Progenitor cell of endocrine pancreas (in vitro differentiated cells): ENCODE measurements at regions not wholly inside any gene's neighbourhood (a gene's known extent, or its start where the extent isn't known, plus 50 kb on each side); places are given as distances from the start of the nearest gene placed in this dataset.

Experiments used
- DNase-seq: peaks from one replicate; pipeline ENCODE4 v3.0.0; 2021; ENCODE audit warnings: low spot score; ENCODE audit not compliant: unreplicated experiment
- H3K27ac Mint-ChIP-seq: 2 replicates; pipeline ENCODE4 v1.8.0; 2021; ENCODE audit warnings: mild to moderate bottlenecking, moderate library complexity, mixed read lengths
- H3K27me3 Mint-ChIP-seq: 2 replicates; pipeline ENCODE4 v1.8.0; 2021; ENCODE audit warnings: mixed read lengths
- H3K36me3 Mint-ChIP-seq: 2 replicates; pipeline ENCODE4 v1.8.0; 2022; ENCODE audit warnings: mixed read lengths; ENCODE audit not compliant: insufficient read depth
- H3K4me1 Mint-ChIP-seq: 2 replicates; pipeline ENCODE4 v1.8.0; 2021; ENCODE audit warnings: low read depth, mixed read lengths
- H3K4me3 Mint-ChIP-seq: 2 replicates; pipeline ENCODE4 v1.8.0; 2021; ENCODE audit warnings: low read depth, mild to moderate bottlenecking, moderate library complexity, mixed read lengths
- H3K9me3 Mint-ChIP-seq: 2 replicates; pipeline ENCODE4 v1.8.0; 2021; ENCODE audit warnings: low read depth, mixed read lengths
- CTCF ChIP-seq: fragments of 200-600 bp; sonication (generic); IDR thresholded peaks from one replicate; pipeline ENCODE4 v1.5.0; 2021; ENCODE audit warnings: antibody characterized with exemption, mild to moderate bottlenecking; ENCODE audit not compliant: unreplicated experiment

GRCh38 chr1:185420588-185421081 lies 103.6 kb upstream of the IVNS1ABP start:
- H3K27ac Mint-ChIP-seq: no peak overlapping the region
- H3K9me3 Mint-ChIP-seq: no peaks in the 10 kb centered on the region
- no peaks in the 10 kb centered on the region for H3K36me3 Mint-ChIP-seq
- no peak for DNase-seq
- no peaks in the 10 kb centered on the region for H3K27me3 Mint-ChIP-seq
- TF ChIP-seq CTCF: no peak
- H3K4me3 Mint-ChIP-seq: no peak overlapping the region
- H3K4me1 Mint-ChIP-seq: peaks cover 2% of the 10 kb centered on the region

- no peak overlapping the region for H3K4me3 Mint-ChIP-seq
- H3K27me3 Mint-ChIP-seq: no peaks in the 10 kb centered on the region
- peaks cover 2% of the 10 kb centered on the region for H3K4me1 Mint-ChIP-seq
- no peak for DNase-seq
- H3K27ac Mint-ChIP-seq: no peak overlapping the region
- TF ChIP-seq CTCF: no peak
- no peaks in the 10 kb centered on the region for H3K36me3 Mint-ChIP-seq
- no peaks in the 10 kb centered on the region for H3K9me3 Mint-ChIP-seq
Measured at GRCh38 chr1:185419718-185420117, 102.7 kb upstream of the IVNS1ABP start.

GRCh38 chr1:185418472-185418871 lies 101.4 kb upstream of the IVNS1ABP start:
- Mint-ChIP-seq H3K9me3 (no peaks in the 10 kb centered on the region), H3K4me3 (no peak overlapping the region), H3K36me3 (no peaks in the 10 kb centered on the region), H3K27ac (no peak overlapping the region), H3K27me3 (no peaks in the 10 kb centered on the region), H3K4me1 (peaks cover 2% of the 10 kb centered on the region)
- no peak for DNase-seq
- TF ChIP-seq CTCF: no peak

- H3K9me3 Mint-ChIP-seq: no peaks in the 10 kb centered on the region
- no peak for DNase-seq
- no peaks in the 10 kb centered on the region for H3K36me3 Mint-ChIP-seq
- no peak overlapping the region for H3K27ac Mint-ChIP-seq
- no peak for TF ChIP-seq CTCF
- no peak overlapping the region for H3K4me3 Mint-ChIP-seq
- H3K27me3 Mint-ChIP-seq: no peaks in the 10 kb centered on the region
- peaks cover 5% of the 10 kb centered on the region for H3K4me1 Mint-ChIP-seq
Measured at GRCh38 chr1:185412385-185413087, 95.5 kb upstream of the IVNS1ABP start.

- Mint-ChIP-seq H3K4me1 (peaks cover 5% of the 10 kb centered on the region), H3K4me3 (no peak overlapping the region), H3K27me3 (peaks cover under 1% of the 10 kb centered on the region), H3K9me3 (no peaks in the 10 kb centered on the region), H3K27ac (no peak overlapping the region), H3K36me3 (no peaks in the 10 kb centered on the region)
- no peak for TF ChIP-seq CTCF
- DNase-seq: no peak
Measured at GRCh38 chr1:185409763-185410528, 92.9 kb upstream of the IVNS1ABP start.
